Kidney (tissue), 13 donors: ENCODE measurements at regions not wholly inside any gene's neighbourhood (a gene's known extent, or its start where the extent isn't known, plus 50 kb on each side); places are given as distances from the start of the nearest gene placed in this dataset.

Experiments
- DNase-seq, 5 donors: peaks; one replicate each; pipeline ENCODE4 v3.0.0-alpha.2; 2013 to 2020
- FAIRE-seq: peaks from 2 replicates; lab custom pipeline; 2012; peaks lifted over from hg19 to GRCh38; lab: Jason Lieb, UNC
- H3K27ac ChIP-seq, 2 donors: one replicate each; pipeline ENCODE4 v1.7.0; 2013; ENCODE audit warnings: low read depth in 2 of 2, low read length in 2 of 2, inconsistent platforms in 1 of 2
- H3K27me3 ChIP-seq: one replicate; pipeline ENCODE4 v1.7.1; 2013; ENCODE audit warnings: low read length, inconsistent platforms; ENCODE audit not compliant: control insufficient read depth, insufficient read depth
- H3K36me3 ChIP-seq, 3 donors: one replicate each; pipeline versions ENCODE4 v1.7.0 to v1.7.1; 2013; ENCODE audit warnings: low read length in 3 of 3, control low read depth in 1 of 3, inconsistent platforms in 1 of 3; ENCODE audit not compliant: insufficient read depth in 3 of 3, control insufficient read depth in 2 of 3
- H3K4me1 ChIP-seq, 3 donors: one replicate each; pipeline versions ENCODE4 v1.7.0 to v1.7.1; 2013; ENCODE audit warnings: low read length in 3 of 3, inconsistent platforms in 1 of 3, low read depth in 1 of 3; ENCODE audit not compliant: control insufficient read depth in 2 of 3, insufficient read depth in 2 of 3
- H3K4me3 ChIP-seq, 3 donors: one replicate each; pipeline versions ENCODE4 v1.7.0 to v1.8.1; 2013; ENCODE audit warnings: low read length in 3 of 3, control low read depth in 1 of 3, inconsistent platforms in 1 of 3
- H3K9ac ChIP-seq, 3 donors: one replicate each; pipeline versions ENCODE4 v1.7.0 to v1.7.1; 2013; ENCODE audit warnings: low read length in 3 of 3, control low read depth in 1 of 3, inconsistent platforms in 1 of 3
- H3K9me3 ChIP-seq, 3 donors: one replicate each; pipeline versions ENCODE4 v1.7.0 to v1.7.1; 2013; ENCODE audit warnings: low read length in 3 of 3, control low read depth in 1 of 3, inconsistent platforms in 1 of 3; ENCODE audit not compliant: control insufficient read depth in 2 of 3, insufficient read depth in 1 of 3
- intact Hi-C: fragments of 100-400 bp; cut with DNase I; formaldehyde crosslinking; loops from one replicate; pipeline ENCODE4 v1.11.1; 2022
- TF ChIP-seq, protein P1 (sequence below): IDR thresholded peaks from 3 replicates; pipeline ENCODE4 v1.5.1; 2012; ENCODE audit warnings: mild to moderate bottlenecking, moderate library complexity, borderline replicate concordance; ENCODE audit not compliant: insufficient read depth; ENCODE audit errors: extremely low read depth
- donor health status: control.
- donor health status: control.
- donor health status: control.
- donor health status: control.
- donor health status: control.
- donor health status: DM: yes; HTN: yes; CAD: no.
- donor health status: Normal renal cell carcinoma (clear cell type).

DNA sequence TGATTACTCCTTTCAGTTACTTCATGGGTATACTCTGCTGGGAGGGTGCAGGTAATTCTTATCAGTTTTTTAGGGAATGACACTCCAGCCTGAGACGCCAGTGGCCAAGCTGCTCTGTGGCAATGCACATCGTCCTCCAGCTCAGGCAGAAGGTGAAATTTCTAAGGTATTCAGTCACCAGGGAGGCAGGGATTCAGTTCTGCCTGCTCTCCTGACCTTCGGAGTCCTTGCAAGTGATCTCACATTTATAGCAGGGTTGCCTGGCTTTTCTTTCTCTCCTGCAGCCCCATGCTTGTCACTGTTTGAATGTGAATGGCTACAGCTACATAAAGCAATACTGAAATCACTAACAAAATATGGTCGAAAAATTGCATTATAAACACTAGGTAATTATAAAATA, 1447.5 kb downstream of the EFNB2 start:
- intact Hi-C loops = no loop called here
- Histone ChIP-seq H3K27me3 (no peaks in the 10 kb centered on the region), H3K9me3 (no peaks in the 10 kb centered on the region), H3K36me3 (no peaks in the 10 kb centered on the region), H3K4me1 (no peaks in the 10 kb centered on the region), H3K27ac (no peak overlapping the region), H3K9ac (no peak overlapping the region), H3K4me3 (no peak overlapping the region)
- TF ChIP-seq, protein P1, sequence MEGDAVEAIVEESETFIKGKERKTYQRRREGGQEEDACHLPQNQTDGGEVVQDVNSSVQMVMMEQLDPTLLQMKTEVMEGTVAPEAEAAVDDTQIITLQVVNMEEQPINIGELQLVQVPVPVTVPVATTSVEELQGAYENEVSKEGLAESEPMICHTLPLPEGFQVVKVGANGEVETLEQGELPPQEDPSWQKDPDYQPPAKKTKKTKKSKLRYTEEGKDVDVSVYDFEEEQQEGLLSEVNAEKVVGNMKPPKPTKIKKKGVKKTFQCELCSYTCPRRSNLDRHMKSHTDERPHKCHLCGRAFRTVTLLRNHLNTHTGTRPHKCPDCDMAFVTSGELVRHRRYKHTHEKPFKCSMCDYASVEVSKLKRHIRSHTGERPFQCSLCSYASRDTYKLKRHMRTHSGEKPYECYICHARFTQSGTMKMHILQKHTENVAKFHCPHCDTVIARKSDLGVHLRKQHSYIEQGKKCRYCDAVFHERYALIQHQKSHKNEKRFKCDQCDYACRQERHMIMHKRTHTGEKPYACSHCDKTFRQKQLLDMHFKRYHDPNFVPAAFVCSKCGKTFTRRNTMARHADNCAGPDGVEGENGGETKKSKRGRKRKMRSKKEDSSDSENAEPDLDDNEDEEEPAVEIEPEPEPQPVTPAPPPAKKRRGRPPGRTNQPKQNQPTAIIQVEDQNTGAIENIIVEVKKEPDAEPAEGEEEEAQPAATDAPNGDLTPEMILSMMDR = no peak
- FAIRE-seq (no peak), DNase-seq (peak in 3 of 5 donors; percentile 4 to 15 (median 11))

DNA sequence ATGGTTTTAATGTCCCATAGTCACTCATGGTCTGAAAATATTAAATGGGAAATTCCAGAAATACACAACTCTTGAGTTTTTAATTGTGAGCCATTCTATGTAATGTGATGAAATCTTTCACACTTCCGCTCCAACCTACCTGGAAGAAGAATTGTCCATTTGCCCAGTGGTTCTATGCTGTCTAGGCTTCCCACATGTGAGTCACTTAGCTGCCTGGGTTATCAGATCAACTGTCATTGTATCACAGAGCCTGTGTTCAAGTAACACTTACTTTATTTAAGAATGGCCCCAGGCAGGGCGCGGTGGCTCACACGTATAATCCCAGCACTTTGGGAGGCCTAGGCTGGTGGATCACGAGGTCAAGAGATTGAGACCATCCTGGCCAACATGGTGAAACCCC, 1450.5 kb downstream of the EFNB2 start:
- no peak for FAIRE-seq
- H3K27ac ChIP-seq = no peak overlapping the region
- no peaks in the 10 kb centered on the region for H3K9me3 ChIP-seq
- intact Hi-C loops = no loop called here
- DNase-seq = no peak
- H3K36me3 ChIP-seq = no peaks in the 10 kb centered on the region
- H3K4me1 ChIP-seq = no peaks in the 10 kb centered on the region
- H3K9ac ChIP-seq = no peak overlapping the region
- TF ChIP-seq, protein P1 = no peak
- H3K27me3 ChIP-seq = no peaks in the 10 kb centered on the region
- H3K4me3 ChIP-seq = no peak overlapping the region

DNA sequence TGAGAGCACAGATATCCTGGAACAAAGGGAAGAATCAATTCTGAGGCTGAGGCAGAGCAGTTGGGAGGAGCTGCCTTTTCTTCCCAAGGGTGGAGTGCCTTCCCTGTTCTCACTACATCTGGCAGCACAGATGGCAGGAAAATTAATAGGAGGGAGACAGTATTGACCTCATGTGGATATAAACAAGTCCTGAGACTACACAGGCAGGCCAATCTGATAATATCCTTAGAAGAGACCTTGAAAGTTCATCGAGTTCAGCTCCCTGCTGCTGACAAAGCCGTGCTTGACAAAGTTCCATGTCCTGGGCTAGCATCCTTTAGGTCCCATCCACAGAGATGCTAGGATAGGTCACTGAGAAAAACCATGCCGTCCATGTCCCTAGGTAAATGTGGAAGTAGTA, 1451.5 kb downstream of the EFNB2 start:
- Histone ChIP-seq H3K9ac (no peak overlapping the region), H3K4me1 (no peaks in the 10 kb centered on the region), H3K27ac (no peak overlapping the region), H3K4me3 (no peak overlapping the region), H3K36me3 (no peaks in the 10 kb centered on the region), H3K9me3 (no peaks in the 10 kb centered on the region), H3K27me3 (no peaks in the 10 kb centered on the region)
- TF ChIP-seq, protein P1 = no peak
- FAIRE-seq (no peak), DNase-seq (peak in 1 of 5 donors; percentile 43)
- intact Hi-C loops = no loop called here

DNA sequence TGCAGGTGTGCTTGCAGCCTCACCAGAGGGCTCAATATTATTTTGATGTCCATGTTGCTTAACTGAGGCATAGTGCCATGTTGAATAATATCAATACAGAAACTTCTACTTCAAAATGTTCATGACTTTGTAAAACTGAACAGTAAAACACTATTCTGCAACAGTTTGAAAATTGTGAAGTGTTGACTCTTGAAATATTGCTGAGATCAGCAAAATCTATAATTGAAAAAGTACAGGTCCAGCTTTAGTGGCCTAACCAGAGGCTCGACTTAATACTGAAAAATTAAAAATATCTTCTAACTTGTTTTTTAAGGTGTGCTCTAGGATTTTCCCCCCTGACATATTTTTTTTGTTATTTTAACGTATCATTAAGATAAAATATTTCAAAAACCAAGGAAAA, 1460.7 kb downstream of the EFNB2 start:
- no peaks in the 10 kb centered on the region for H3K36me3 ChIP-seq
- no peak for DNase-seq
- intact Hi-C loops = no loop called here
- no peak for FAIRE-seq
- TF ChIP-seq, protein P1 = no peak
- H3K9ac ChIP-seq = no peak overlapping the region
- no peak overlapping the region for H3K4me3 ChIP-seq
- H3K27me3 ChIP-seq = no peaks in the 10 kb centered on the region
- H3K9me3 ChIP-seq = no peaks in the 10 kb centered on the region
- no peak overlapping the region for H3K27ac ChIP-seq
- no peaks in the 10 kb centered on the region for H3K4me1 ChIP-seq
